HT1080 (cell line): ENCODE measurements at regions not wholly inside any gene's neighbourhood (a gene's known extent, or its start where the extent isn't known, plus 50 kb on each side); places are given as distances from the start of the nearest gene placed in this dataset.
"Not testable (repeated sequence)": the region's sequence is repeated elsewhere in the genome, so short reads cannot be mapped to it uniquely, and the experiment has no call there.

ENCODE experiments used
- DNase-seq: peaks from one replicate; pipeline ENCODE4 v3.0.0-alpha.2; 2015; ENCODE audit warnings: low read depth

GRCh38 chr10:29199941-29200679 is 88.8 kb upstream of the LYZL1 start:
- DNase-seq: no peak

DNA sequence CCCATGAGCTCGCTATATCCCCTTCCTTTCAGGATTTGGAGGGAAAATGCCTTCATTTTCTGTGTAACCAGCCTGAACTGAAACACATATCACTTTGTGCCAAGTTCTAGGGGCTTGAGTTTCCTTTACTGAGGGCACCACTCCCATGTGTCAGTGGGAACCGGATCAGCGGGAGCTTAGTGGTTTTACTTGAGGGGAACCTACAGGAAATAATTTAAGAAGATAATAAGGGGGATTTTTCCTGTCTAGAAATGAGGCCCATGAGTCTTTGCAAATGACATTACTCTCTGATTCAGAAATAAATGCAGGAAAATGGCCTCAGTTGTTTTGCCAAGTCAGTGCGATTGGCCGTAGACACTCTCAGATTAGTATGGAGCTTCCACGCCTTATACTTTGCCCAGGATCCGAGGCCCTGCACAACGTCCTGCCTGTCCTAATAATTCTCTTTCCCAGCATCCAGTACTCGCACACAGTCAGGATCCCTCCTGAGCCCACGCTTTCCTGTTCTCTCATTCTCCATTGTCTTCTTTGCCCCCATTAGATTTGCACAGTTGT is 86.4 kb upstream of the LYZL1 start:
- DNase-seq: no peak

DNA sequence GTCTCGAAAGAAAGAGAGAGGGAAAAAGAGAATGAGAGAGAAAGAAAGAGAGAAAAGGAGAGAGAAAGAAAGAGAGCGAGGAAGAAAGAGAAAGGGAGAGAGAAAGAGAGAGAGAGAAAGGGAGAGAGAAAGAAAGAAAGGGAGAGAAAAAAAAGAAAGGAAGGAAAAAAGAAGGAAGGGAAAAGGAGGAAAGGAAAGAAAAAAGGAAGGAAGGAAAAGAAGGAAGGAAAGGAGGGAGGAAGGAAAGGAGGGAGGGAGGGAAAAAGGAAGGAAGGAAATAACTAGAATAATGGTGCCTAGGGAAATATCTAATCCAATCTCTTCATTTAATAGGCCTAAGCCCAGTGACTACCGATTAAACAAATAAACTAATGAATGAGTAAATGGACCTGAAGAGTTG is 85.4 kb upstream of the LYZL1 start:
- DNase-seq: no peak

GRCh38 chr10:29204070-29204800 is 84.6 kb upstream of the LYZL1 start:
- DNase-seq: no peak

GRCh38 chr10:29205787-29206186 is 83.1 kb upstream of the LYZL1 start:
- DNase-seq: no peak

DNA sequence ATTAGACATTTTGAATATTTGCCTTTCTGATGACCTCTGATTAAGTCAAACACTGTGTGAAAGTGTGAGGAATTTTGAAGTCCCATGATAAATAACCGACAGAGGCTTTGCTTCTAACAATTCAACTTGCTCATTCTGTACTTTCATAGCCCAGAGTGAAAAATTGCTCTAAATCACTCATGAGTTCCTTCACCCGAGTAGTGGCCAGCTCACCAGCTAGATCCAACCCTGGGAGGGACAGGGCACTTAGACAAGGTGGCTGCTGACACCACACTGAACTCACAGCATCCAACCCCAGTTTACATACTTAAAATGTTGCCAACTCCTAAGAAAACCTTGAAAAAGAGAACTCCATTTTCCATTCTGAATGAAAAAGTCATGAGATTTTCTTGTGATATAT is 80.0 kb upstream of the LYZL1 start:
- DNase-seq: no peak

DNA sequence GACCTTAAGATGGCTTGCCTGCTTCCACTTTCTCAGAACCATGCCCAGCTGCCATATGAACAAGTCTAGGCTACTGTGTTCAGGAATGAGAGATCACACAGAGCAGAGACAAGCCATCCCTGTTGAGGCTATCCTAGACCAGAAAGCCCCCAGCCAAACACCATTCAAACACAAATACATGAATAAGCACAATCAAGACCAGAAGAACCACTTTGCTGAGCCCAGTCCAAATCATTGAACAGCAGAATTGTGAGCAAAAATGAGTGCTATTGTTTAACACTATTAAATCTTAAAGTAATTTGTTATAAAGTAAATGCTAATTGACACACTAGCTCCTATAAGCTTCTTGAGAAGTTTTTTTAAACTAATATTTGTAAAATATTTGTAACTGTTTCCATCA is 79.0 kb upstream of the LYZL1 start:
- DNase-seq: no peak

- DNase-seq: no peak
Observed at GRCh38 chr10:29210266-29210868, 78.5 kb upstream of the LYZL1 start.

- DNase-seq: no peak
Observed at GRCh38 chr10:29212597-29212996, 76.3 kb upstream of the LYZL1 start.

DNA sequence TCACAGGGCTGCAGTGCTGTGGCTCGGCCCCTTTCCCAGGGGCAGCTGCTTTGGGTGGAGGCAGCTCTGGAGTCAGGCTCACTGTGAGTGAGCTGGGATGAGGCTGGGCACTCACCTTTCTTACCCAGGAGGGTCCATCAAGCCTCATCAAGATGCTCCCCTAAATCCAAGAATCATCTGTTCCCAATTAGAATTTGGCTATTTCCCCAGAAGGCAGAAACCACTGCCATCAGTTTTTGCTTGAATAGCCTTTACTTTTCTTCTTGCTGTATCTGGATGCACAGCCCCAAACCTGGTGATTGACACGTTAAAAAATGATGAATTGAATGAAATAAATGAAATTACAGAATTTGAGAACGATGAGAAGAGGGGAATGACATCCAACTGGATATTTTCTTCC is 74.3 kb upstream of the LYZL1 start:
- no peak for DNase-seq

- no peak for DNase-seq
Observed at GRCh38 chr10:29217292-29217738, 71.6 kb upstream of the LYZL1 start.

- no peak for DNase-seq
Observed at GRCh38 chr10:29223326-29223725, 65.5 kb upstream of the LYZL1 start.

- DNase-seq: no peak
Observed at GRCh38 chr10:29224631-29225030, 64.2 kb upstream of the LYZL1 start.

DNA sequence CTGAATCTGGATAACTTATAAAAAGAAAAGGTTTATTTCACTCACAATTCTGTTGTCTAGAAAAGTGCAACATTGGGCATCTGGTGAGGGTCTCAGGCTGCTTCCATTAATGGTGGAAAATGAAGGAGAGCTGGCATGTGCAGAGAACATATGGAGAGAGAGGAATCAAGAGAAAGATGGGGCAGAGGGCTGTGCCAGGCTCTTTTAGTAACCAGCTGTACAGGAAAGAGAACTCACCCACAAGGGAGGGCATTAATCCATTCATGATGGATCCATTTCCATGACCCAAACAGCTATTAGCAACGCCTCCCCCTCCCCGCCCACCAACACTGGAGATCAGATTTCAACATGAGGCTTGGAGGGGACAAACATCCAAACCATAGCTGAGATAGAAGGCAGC is 61.7 kb upstream of the LYZL1 start:
- DNase-seq: no peak

GRCh38 chr10:29228562-29228961 is 60.3 kb upstream of the LYZL1 start:
- DNase-seq: no peak

DNA sequence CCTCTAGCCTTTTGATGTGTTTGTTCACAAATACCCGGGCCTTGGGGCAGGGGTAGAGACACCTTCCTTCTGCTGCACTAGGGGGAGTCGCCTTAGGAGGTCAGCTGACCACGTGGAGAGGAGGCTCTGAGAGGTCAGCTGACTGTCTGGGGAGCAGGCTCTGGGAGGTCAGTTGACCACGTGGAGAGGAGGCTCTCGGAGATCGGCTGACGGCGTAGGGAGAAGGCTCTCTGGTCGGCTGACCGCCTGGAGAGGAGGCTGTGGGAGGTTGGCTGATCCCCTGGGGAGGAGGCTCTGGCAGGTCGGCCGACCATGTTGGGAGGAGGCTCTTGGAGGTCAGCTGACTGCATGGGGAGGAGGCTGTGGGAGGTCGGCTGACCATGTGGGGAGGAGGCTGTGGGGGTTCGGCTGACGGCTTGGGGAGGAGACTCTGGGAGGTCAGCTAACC is 59.6 kb upstream of the LYZL1 start:
- DNase-seq: no peak

DNA sequence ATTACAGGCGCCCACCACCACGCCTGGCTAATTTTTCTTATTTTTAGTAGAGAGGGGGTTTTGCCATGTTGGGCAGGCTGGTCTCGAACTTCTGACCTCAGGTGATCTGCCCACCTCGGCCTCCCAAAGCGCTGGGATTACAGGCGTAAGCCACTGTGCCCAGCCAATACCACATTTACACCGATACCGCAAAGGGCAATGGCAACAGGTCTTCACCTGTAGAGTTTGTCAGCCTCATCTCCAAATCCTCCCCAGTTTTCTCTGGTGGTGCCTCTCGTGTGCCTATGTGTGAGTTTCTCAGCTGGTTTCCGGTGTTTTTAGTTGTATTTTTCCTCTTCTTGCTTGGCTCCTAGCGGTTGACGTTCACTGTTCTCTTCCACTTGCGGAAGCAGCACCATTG is 52.0 kb upstream of the LYZL1 start:
- not testable (repeated sequence) for DNase-seq

- no peak for DNase-seq
Observed at GRCh38 chr10:29237786-29238185, 51.1 kb upstream of the LYZL1 start.

GRCh38 chr10:29238523-29239135 is 50.2 kb upstream of the LYZL1 start:
- no peak for DNase-seq
